Sigmoid colon (tissue), 6 donors: ENCODE measurements at regions not wholly inside any gene's neighbourhood (a gene's known extent, or its start where the extent isn't known, plus 50 kb on each side); places are given as distances from the start of the nearest gene placed in this dataset.

Source experiments
- DNase-seq: peaks from one replicate; pipeline ENCODE4 v3.0.0-alpha.2; 2019
- H3K27ac ChIP-seq, 4 donors: fragments of 200-600 bp; sonication (generic); one replicate each; pipeline ENCODE4 v1.5.1; 2016 to 2019; ENCODE audit warnings: mild to moderate bottlenecking in 1 of 4
- H3K27me3 ChIP-seq, 3 donors: fragments of 200-600 bp; sonication (generic); one replicate each; pipeline ENCODE4 v1.5.1; 2019; ENCODE audit warnings: mild to moderate bottlenecking in 1 of 3
- H3K36me3 ChIP-seq, 4 donors: fragments of 200-600 bp; sonication (generic); one replicate each; pipeline ENCODE4 v1.5.1; 2016 to 2019
- H3K4me1 ChIP-seq, 4 donors: fragments of 200-600 bp; sonication (generic); one replicate each; pipeline ENCODE4 v1.5.1; 2017 to 2019
- H3K4me3 ChIP-seq, 4 donors: fragments of 200-600 bp; sonication (generic); one replicate each; pipeline ENCODE4 v1.5.1; 2017 to 2019; ENCODE audit warnings: mild to moderate bottlenecking in 2 of 4, moderate library complexity in 1 of 4
- H3K9me3 ChIP-seq, 4 donors: fragments of 200-600 bp in 3 of 4; sonication (generic) in 3 of 4; one replicate each; pipeline versions ENCODE4 v1.5.1 to v1.6.1; 2013 to 2019
- CTCF ChIP-seq, 4 experiments: fragments of 450-650 bp in 3 of 4; fragments of 200-600 bp in 1 of 4; IDR thresholded peaks; one replicate each; pipeline ENCODE4 v1.5.1; 2016 to 2019; ENCODE audit warnings: antibody characterized with exemption in 4 of 4, mild to moderate bottlenecking in 3 of 4, moderate library complexity in 2 of 4
- EP300 ChIP-seq, 4 donors: sonication (generic); formaldehyde crosslinking; IDR thresholded peaks; one replicate each; pipeline ENCODE4 v1.6.1; 2017; ENCODE audit warnings: antibody characterized with exemption in 4 of 4
- POLR2A ChIP-seq, 2 donors: fragments of 450-650 bp; IDR thresholded peaks; one replicate each; pipeline ENCODE4 v1.6.1; 2016; ENCODE audit warnings: antibody characterized with exemption in 2 of 2, mild to moderate bottlenecking in 2 of 2, moderate library complexity in 2 of 2
- POLR2AphosphoS5 ChIP-seq, 4 donors: sonication (generic); formaldehyde crosslinking; IDR thresholded peaks; one replicate each; pipeline ENCODE4 v1.6.1; 2017; ENCODE audit warnings: antibody characterized with exemption in 4 of 4
- WGBS, 2 donors: extraction: QIAGEN DNeasy Blood & Tissue Kit; methylation state at CpG; one replicate each; pipeline ENCODE4 v1.1.7; 2013; 5-methylcytosine and 5-hydroxymethylcytosine counted together
- intact Hi-C: fragments of 100-400 bp; cut with DNase I; formaldehyde crosslinking; loops from one replicate; pipeline ENCODE4 v1.15.1; 2023
- donor health status: healthy with polysubstance abuse.
- donor health status: healthy.

GRCh38 chr1:63112155-63112900 is 210.0 kb upstream of the FOXD3 start:
- no peak for DNase-seq
- Histone ChIP-seq H3K4me3 (no peak overlapping the region), H3K4me1 (no peaks in the 10 kb centered on the region), H3K9me3 (peaks cover 0 to 3% (median 0%) of the 10 kb centered on the region in 4 donors), H3K27me3 (no peaks in the 10 kb centered on the region), H3K27ac (no peak overlapping the region), H3K36me3 (no peaks in the 10 kb centered on the region)
- TF ChIP-seq POLR2AphosphoS5 (IDR thresholded peaks at IDR 0.05) (no peak), EP300 (IDR thresholded peaks at IDR 0.05) (no peak), CTCF (IDR thresholded peaks at IDR 0.05) (no peak), POLR2A (IDR thresholded peaks at IDR 0.05) (no peak)
- 58 to 61% methylated on average over 4 of the region's 4 CpGs for WGBS, 2 donors
- intact Hi-C loops = no loop called here

GRCh38 chr1:63115527-63115926 is 206.8 kb upstream of the FOXD3 start:
- H3K27me3 ChIP-seq = no peaks in the 10 kb centered on the region
- H3K9me3 ChIP-seq = peaks cover 0 to 3% (median 0%) of the 10 kb centered on the region in 4 donors
- no peak overlapping the region for H3K4me3 ChIP-seq
- no peaks in the 10 kb centered on the region for H3K36me3 ChIP-seq
- H3K4me1 ChIP-seq = no peaks in the 10 kb centered on the region
- no peak for TF ChIP-seq POLR2A (IDR thresholded peaks at IDR 0.05)
- intact Hi-C loops = no loop called here
- 60 to 72% methylated on average over 3 of the region's 3 CpGs for WGBS, 2 donors
- no peak overlapping the region for H3K27ac ChIP-seq
- DNase-seq = no peak

GRCh38 chr1:63116016-63116415 is 206.4 kb upstream of the FOXD3 start:
- DNase-seq = no peak
- Histone ChIP-seq H3K4me3 (no peak overlapping the region), H3K27me3 (no peaks in the 10 kb centered on the region), H3K9me3 (peaks cover 0 to 3% (median 0%) of the 10 kb centered on the region in 4 donors), H3K36me3 (no peaks in the 10 kb centered on the region), H3K4me1 (no peaks in the 10 kb centered on the region), H3K27ac (no peak overlapping the region)
- intact Hi-C loops = no loop called here
- TF ChIP-seq POLR2A (IDR thresholded peaks at IDR 0.05) = no peak
- TF ChIP-seq CTCF (IDR thresholded peaks at IDR 0.05) = no peak
- TF ChIP-seq EP300 (IDR thresholded peaks at IDR 0.05) = no peak
- TF ChIP-seq POLR2AphosphoS5 (IDR thresholded peaks at IDR 0.05) = no peak

GRCh38 chr1:63119575-63120155 is 202.7 kb upstream of the FOXD3 start:
- Histone ChIP-seq H3K27ac (no peak overlapping the region), H3K9me3 (peaks cover 0 to 3% (median 0%) of the 10 kb centered on the region in 4 donors), H3K27me3 (no peaks in the 10 kb centered on the region), H3K4me3 (no peak overlapping the region), H3K4me1 (no peaks in the 10 kb centered on the region), H3K36me3 (no peaks in the 10 kb centered on the region)
- DNase-seq = no peak
- no peak for TF ChIP-seq CTCF (IDR thresholded peaks at IDR 0.05)
- no peak for TF ChIP-seq EP300 (IDR thresholded peaks at IDR 0.05)
- no peak for TF ChIP-seq POLR2AphosphoS5 (IDR thresholded peaks at IDR 0.05)
- TF ChIP-seq POLR2A (IDR thresholded peaks at IDR 0.05) = no peak
- 56 to 68% methylated on average over 5 of the region's 5 CpGs for WGBS, 2 donors
- intact Hi-C loops = no loop called here

GRCh38 chr1:63122079-63122478 is 200.3 kb upstream of the FOXD3 start:
- no peak for TF ChIP-seq CTCF (IDR thresholded peaks at IDR 0.05)
- TF ChIP-seq POLR2AphosphoS5 (IDR thresholded peaks at IDR 0.05) = no peak
- no peak for TF ChIP-seq POLR2A (IDR thresholded peaks at IDR 0.05)
- TF ChIP-seq EP300 (IDR thresholded peaks at IDR 0.05) = no peak
- Histone ChIP-seq H3K27me3 (no peaks in the 10 kb centered on the region), H3K9me3 (no peaks in the 10 kb centered on the region), H3K27ac (no peak overlapping the region), H3K4me1 (no peaks in the 10 kb centered on the region), H3K4me3 (no peak overlapping the region), H3K36me3 (no peaks in the 10 kb centered on the region)
- WGBS, 2 donors = 56 to 79% methylated on average over 9 of the region's 9 CpGs
- DNase-seq = no peak
- intact Hi-C loops = no loop called here
